PFSK-1 (cell line): ENCODE measurements at regions not wholly inside any gene's neighbourhood (a gene's known extent, or its start where the extent isn't known, plus 50 kb on each side); places are given as distances from the start of the nearest gene placed in this dataset.

Experiments
- FOXP2 ChIP-seq: optimal IDR thresholded peaks from 2 replicates; pipeline ENCODE3; 2011; ENCODE audit warnings: borderline replicate concordance, control low read depth, inconsistent platforms; ENCODE audit not compliant: insufficient read depth; ENCODE audit errors: extremely low read length, extremely low read depth
- POLR2AphosphoS5 ChIP-seq: IDR thresholded peaks from 2 replicates; pipeline ENCODE4 v1.6.1; 2012; ENCODE audit warnings: low read depth, mild to moderate bottlenecking, control low read depth, low read length, moderate library complexity
- SIN3A ChIP-seq: IDR thresholded peaks from 2 replicates; pipeline ENCODE4 v1.6.1; 2012; ENCODE audit warnings: mild to moderate bottlenecking, low read length, moderate library complexity, borderline replicate concordance; ENCODE audit not compliant: insufficient read depth
- TAF1 ChIP-seq: IDR thresholded peaks from 2 replicates; pipeline ENCODE4 v1.6.1; 2012; ENCODE audit warnings: low read length, control low read depth, borderline replicate concordance; ENCODE audit not compliant: insufficient read depth
- TF ChIP-seq, protein P1 (sequence below), 2 experiments: IDR thresholded peaks; 2 replicates each; pipeline versions ENCODE4 v1.6.1 to v1.8.0; 2011 to 2012; ENCODE audit warnings: low read depth in 2 of 2, low read length in 2 of 2, control low read depth in 1 of 2, inconsistent platforms in 1 of 2, mild to moderate bottlenecking in 1 of 2, moderate library complexity in 1 of 2; ENCODE audit not compliant: insufficient read depth in 1 of 2

DNA sequence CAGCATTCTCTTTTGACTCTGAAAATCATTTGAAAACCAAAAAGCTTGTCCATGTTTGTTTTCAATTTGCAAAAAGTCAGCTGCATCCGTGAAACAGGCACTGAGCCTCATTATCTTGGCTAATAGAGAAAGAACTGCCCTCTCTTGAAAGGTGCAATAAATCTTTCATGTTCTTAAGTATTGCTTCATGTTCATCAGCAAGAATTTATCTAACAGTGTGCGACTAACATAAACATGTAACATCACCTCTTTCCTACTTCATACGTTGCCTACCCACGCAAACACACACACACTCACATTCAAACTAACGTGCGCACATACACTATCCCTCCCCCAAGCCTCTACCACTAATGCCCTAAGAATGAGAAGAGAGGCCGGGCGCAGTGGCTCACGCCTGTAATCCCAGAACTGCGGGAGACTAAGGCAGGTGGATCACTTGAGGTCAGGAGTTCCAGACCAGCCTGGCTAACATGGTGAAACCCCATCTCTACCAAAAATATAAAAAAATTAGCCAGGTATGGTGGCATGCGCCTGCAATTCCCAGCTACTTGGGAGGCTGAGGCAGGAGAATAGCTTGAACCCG lies 629.7 kb upstream of the ZNF608 start:
- no peak for TF ChIP-seq FOXP2
- TF ChIP-seq TAF1 = no peak
- TF ChIP-seq, protein P1, sequence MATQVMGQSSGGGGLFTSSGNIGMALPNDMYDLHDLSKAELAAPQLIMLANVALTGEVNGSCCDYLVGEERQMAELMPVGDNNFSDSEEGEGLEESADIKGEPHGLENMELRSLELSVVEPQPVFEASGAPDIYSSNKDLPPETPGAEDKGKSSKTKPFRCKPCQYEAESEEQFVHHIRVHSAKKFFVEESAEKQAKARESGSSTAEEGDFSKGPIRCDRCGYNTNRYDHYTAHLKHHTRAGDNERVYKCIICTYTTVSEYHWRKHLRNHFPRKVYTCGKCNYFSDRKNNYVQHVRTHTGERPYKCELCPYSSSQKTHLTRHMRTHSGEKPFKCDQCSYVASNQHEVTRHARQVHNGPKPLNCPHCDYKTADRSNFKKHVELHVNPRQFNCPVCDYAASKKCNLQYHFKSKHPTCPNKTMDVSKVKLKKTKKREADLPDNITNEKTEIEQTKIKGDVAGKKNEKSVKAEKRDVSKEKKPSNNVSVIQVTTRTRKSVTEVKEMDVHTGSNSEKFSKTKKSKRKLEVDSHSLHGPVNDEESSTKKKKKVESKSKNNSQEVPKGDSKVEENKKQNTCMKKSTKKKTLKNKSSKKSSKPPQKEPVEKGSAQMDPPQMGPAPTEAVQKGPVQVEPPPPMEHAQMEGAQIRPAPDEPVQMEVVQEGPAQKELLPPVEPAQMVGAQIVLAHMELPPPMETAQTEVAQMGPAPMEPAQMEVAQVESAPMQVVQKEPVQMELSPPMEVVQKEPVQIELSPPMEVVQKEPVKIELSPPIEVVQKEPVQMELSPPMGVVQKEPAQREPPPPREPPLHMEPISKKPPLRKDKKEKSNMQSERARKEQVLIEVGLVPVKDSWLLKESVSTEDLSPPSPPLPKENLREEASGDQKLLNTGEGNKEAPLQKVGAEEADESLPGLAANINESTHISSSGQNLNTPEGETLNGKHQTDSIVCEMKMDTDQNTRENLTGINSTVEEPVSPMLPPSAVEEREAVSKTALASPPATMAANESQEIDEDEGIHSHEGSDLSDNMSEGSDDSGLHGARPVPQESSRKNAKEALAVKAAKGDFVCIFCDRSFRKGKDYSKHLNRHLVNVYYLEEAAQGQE (IDR thresholded peaks at IDR 0.05; ENCODE audit: insufficient read depth in 1 of 2, low read depth in 2 of 2, low read length in 2 of 2) = no peak

DNA sequence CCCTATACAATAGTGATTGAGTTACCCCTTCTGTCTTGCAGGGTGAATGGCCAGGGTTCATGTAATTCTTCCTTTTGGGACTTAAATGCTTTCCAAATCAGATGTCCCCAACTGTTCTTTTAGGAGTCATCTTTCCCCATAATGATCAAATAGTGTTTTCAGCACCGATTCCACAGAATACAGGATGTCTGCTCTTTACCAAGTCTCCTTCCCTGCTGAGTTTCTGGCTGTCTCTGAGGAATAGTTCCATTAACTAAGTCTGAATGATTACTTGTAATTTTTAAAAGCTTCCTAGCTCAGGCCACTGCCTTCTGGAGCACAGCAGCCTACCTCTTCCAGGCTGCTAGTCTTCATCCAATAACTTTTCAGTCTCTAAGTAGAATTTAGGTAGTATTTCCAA lies 630.7 kb upstream of the ZNF608 start:
- TF ChIP-seq FOXP2 (no peak), TAF1 (no peak), POLR2AphosphoS5 (no peak), SIN3A (no peak)
- TF ChIP-seq, protein P1 (IDR thresholded peaks at IDR 0.05; ENCODE audit: insufficient read depth in 1 of 2, low read depth in 2 of 2, low read length in 2 of 2) = no peak

DNA sequence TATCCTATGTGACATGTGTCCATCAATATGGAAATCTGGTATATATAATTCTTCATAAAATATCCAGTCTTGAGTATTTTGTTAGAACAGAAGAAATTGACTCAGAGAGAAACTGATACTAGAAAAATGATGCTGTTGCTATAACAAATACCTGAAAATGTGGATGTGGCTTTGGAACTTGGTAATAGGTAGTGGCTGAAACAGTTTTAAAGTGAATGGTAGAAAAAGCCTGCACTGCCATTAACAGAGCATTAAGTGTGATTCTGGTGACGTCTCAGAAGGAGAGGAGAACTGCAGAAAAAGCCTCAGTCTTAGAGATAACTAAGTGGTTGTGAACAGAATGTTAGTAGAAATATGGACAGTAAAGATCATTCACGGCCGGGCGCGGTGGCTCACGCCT lies 634.9 kb upstream of the ZNF608 start:
- TF ChIP-seq SIN3A (no peak), POLR2AphosphoS5 (no peak), FOXP2 (no peak), TAF1 (no peak)
- TF ChIP-seq, protein P1 (IDR thresholded peaks at IDR 0.05; ENCODE audit: insufficient read depth in 1 of 2, low read depth in 2 of 2, low read length in 2 of 2) = no peak

DNA sequence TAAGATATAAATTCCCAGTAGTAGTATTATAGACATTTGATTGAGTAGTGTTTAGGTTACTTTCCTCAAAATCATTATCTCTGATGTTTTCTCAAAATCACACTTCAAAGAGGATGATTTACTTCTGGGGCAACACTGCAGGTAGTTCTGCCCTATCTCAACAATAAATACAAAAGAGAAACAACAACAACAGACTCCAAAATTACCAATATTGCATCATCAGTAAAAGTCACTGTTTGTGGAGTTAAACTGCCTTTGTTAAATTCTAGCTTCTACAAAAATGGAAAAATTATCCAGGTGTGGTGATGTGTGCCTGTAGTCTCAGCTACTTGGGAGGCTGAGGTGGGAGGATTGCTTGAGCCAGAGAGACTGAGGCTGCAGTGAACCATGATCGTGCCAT lies 637.6 kb upstream of the ZNF608 start:
- TF ChIP-seq SIN3A (no peak), POLR2AphosphoS5 (no peak), TAF1 (no peak), FOXP2 (no peak)
- TF ChIP-seq, protein P1 (IDR thresholded peaks at IDR 0.05; ENCODE audit: insufficient read depth in 1 of 2, low read depth in 2 of 2, low read length in 2 of 2) = no peak

DNA sequence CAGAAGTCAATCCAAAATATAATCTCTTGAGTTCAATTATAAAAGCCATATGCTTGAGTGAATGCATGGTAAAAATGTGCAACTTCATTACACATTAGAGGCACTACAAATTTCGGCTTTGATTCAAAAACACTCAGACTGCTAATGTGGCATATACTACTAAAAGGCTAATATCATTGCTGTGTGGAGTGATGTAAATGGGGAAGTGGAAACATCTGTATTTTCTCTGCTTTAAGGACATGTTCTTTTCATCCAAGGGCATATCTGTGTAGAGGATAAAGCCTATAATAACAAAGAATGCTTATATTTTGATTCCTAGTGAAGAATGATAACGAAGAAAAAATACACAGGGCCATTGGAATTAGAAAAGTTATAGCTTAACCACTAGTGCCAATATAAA lies 643.9 kb upstream of the ZNF608 start:
- TF ChIP-seq, protein P1 (IDR thresholded peaks at IDR 0.05; ENCODE audit: insufficient read depth in 1 of 2, low read depth in 2 of 2, low read length in 2 of 2) = no peak
- TF ChIP-seq POLR2AphosphoS5 = no peak
- no peak for TF ChIP-seq TAF1
- TF ChIP-seq FOXP2 = no peak
- no peak for TF ChIP-seq SIN3A
